ENCODE measurements at regions not wholly inside any gene's neighbourhood (a gene's known extent, or its start where the extent isn't known, plus 50 kb on each side); places are given as distances from the start of the nearest gene placed in this dataset.

DNA sequence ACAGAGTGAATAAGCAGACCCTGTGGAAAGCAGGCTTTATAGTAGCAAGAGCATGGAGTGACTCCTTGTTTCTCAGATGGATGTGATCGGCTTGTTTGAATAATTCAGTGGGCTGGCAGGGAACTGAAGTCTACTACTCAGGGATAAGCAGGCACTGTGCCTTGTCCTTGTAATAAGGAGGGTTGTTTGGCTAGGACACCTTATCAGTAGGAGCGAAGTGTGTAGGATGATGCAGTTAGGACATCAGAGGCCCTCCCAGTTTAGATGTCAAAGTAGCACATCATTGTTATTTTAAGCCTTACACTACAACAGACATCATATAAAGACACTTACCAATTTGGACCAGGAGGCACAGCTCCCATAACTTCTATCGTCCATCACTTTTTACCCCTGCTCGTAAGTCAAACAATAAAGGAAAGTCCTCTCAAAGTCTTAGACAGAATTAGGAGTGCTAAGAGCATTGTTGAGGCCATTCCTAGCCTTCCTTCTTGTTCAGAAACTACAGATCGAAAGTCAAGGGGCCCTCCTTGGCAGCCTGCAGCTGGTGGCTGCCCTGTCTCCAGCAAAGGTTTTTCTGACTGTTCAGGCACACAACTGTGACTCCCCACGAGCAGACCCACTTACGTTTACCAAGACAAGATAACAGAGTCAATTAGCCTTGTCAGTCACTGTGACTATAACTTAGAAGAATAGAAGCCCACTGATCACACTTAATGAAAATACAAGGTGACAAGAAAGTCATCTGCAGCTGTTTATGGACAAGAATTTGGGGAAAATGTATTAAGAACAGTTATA is 218.6 kb downstream of the SNX18 start:
- TF ChIP-seq, protein P1, sequence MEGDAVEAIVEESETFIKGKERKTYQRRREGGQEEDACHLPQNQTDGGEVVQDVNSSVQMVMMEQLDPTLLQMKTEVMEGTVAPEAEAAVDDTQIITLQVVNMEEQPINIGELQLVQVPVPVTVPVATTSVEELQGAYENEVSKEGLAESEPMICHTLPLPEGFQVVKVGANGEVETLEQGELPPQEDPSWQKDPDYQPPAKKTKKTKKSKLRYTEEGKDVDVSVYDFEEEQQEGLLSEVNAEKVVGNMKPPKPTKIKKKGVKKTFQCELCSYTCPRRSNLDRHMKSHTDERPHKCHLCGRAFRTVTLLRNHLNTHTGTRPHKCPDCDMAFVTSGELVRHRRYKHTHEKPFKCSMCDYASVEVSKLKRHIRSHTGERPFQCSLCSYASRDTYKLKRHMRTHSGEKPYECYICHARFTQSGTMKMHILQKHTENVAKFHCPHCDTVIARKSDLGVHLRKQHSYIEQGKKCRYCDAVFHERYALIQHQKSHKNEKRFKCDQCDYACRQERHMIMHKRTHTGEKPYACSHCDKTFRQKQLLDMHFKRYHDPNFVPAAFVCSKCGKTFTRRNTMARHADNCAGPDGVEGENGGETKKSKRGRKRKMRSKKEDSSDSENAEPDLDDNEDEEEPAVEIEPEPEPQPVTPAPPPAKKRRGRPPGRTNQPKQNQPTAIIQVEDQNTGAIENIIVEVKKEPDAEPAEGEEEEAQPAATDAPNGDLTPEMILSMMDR (IDR thresholded peaks at IDR 0.05), result no peak
- TF ChIP-seq POLR2AphosphoS5 (IDR thresholded peaks at IDR 0.05), result no peak
- no peak for TF ChIP-seq POLR2A (IDR thresholded peaks at IDR 0.05)
- TF ChIP-seq EP300 (IDR thresholded peaks at IDR 0.05), result no peak

All from stomach (tissue), 4 donors.